HG03066 (cell line): ENCODE measurements at regions not wholly inside any gene's neighbourhood (a gene's known extent, or its start where the extent isn't known, plus 50 kb on each side); places are given as distances from the start of the nearest gene placed in this dataset.

Experiments used
- ATAC-seq: cut with Tn5 transposase; IDR thresholded peaks from one replicate; pipeline ENCODE4 v1.9.1; 2021; ENCODE audit warnings: low read depth; ENCODE audit not compliant: unreplicated experiment

DNA sequence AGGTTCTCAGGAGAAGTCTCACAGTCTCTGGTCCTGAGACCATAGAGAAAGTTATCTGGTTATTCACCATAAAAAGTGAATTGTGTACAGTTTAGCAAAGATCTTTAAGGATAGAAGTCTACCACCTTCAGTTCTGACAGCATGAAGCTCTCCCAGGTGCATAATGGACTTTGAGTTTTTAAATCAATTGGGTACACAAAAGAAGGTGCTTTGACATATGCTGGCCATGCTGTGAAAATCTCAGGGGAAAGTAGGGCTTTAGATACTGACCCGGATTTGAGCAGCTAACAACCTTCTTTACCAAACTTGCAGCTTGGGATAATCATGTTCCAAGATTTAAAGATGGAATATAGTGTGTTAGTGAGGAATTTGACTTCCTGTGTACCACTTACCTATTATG is 264.2 kb downstream of the ZSWIM6 start:
- no peak for ATAC-seq

DNA sequence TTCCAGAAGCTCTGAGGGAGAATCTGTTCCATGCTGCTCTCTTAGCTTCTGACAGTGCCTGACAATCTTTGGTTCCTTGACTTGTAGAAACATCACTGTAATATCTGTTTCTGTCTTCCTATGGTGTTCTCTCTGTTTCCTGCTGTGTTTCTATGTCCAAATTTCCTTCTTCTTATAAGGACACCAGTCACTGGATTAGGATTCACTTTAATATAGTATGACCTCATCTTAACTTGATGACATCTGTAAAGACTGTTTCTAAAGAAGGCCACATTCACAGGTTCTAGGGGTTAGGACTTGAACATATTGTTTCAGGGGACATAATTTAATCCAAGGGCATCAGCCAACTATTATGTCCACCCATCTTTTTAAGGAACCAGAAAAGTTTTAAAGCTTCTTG is 265.6 kb downstream of the ZSWIM6 start:
- no peak for ATAC-seq

DNA sequence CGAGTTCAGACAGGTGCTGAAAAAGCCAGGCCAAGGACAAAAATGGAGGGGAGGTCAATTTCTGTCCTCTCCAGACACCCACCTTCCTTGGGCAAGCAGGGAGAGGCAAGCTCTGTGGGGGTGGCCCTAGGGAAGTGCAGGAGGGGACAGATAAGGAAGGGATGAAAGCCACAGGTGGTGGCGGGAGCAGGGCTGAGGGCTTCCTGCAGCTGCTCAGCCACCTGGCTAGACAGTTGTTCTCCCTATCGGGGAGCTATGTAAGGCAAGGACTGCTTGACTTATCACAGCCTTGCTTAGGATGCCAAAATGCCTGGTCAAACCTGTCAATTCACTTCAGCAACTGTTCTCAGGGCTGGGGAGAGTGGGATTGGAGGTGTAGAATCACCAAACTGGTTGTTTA is 266.1 kb downstream of the ZSWIM6 start:
- no peak for ATAC-seq

DNA sequence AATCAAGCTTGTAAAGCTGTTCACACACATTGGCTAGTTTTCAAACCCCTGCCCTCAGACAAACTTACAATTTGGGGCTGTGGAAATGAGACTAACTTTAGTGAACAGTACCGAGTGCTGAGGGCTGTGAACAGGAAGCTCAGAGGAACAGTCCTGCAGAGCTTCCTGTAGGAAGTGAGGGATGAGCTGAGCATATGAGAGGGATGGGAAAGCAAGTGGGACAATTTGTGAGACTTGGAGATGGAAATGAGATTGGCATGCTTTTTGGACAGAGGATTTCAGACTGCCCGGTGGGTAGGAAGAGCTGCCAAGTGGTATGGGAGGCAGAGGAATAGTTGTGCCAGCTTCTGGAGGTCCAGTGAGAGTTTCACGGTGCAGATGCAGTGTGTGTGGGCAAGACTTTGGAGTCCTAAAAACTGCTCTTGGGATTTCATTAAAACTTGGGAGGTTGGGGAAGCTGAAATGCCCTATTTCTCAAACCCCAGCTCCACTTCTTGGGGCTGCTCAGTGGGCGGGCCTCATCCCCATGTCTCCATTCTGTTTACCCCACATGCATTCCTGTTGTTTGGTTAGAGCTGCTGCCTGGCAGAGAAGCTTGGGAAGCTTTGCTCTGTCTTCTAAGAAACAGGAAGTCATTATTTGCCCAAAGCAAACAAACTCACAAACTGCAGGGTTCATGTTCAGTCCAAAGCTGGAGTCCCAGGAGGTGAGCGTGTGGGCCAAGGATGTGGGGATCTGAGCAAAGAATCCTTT is 267.5 kb downstream of the ZSWIM6 start:
- ATAC-seq, result no peak

DNA sequence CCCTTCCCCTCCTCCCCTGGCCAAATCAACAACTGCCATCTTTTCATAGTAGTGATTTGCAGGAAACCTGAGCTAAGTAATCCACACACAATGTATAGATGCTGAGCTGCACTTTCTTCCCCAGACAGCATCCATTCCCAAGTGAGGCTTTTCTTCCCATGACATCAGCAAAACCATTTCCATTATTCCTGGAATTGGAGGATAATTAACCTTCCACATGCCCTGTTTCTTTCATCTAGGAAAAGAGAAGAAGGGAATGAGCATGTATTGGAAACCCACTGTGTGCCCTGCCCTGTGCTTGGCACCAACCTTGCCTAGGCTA is 268.0 kb downstream of the ZSWIM6 start:
- no peak for ATAC-seq

DNA sequence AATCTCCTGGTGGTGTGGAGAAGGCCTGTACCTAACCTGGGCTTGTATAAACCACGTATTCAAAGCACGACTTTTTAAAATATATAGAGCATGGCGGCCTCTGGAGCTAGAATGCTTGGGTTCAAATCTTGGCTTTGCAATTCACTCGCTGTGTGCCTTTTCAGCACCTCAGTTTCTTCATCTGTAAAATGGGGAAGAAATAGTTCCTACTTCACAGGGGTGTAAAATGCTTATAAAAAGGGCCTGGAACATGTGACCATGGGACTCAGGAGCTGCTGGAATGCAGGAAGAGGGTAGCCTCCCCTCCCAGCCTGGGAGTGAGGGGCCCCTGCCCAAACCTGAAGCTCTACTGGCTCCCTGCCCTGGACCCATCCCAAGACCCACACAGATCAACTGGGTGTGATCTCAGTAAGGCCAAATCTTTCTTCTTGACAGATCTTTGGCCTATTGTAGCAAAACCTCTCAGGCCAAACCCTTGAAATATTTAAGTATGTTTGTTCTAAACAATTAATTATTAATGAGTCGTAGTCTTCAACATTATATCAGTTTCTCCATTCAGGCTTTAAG is 269.0 kb downstream of the ZSWIM6 start:
- no peak for ATAC-seq

DNA sequence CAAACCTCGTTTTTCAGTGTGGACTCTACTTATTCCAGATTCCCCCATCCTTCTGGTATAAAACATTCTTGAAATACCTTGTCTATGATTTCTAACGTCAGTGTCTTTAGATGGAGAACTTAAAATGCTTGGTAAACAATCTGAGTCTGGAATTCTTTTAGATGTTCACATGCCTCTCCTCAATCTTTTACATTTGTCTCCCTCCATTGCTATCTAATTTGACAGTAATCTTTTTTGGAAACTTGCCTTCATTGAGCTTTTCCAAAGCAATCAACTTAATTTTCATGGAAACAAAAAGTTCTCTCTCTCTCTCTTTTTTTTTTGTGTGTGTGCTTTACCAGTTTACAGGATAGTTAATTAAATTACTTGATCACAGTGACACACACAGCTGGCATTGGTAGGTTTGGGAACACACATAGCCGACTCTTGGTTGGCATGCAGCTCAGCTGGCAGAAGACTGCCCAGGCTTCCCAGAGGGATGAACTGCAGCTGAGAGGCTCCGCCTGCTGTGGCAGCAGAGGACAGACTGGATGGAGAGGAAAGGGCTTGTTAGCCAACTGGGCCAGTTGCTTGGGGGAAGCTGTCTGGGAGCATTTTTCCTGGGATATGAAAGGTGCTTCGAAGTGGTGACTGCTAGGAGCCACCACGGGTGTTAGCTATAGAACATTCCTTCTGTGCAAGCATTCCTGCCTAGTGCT is 271.3 kb downstream of the ZSWIM6 start:
- ATAC-seq, result no peak

DNA sequence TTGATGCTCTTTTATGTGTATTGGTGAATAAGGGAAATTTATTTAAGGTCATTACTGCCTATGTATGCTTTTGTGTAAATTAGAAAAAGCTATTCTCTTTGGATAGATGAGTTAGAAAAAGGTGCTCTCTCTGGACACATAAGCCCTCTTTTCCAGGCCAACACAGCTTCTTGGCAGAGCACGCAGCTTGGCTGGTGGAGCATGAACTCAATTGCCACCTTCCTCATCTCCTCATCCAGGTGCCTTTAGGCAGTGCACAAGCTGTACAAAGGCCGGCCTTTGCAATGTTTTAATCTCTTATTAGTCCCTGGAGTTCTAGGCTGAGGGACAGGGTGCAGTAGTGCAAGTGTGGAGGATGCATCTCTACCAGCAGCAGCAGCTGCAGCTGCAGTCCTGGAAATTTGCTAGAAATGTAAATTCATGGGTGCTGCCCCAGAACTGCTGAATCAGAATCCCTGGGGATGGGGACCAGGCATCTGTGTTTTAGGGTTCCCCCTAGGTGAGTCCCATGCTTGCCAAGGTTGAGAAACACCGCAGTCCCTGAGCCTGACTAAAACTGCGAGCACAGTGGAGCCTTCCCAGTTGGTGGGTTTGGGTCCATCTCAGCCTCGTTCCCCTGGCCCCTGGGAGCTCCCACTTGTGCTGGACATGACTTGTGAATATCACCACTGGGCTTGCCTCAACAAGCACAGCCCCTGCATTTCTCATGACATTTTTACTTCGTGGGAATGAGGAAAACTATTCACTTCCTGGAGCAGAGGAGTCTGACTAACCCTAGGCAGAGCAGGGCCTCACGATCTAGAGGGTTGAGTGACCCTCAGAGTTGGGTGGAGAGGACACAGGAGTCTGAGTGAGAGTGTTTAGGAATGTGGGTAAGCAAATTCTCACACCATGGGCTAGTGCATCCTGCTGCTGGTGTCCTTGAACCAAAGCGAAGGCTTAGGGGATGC is 272.3 kb downstream of the ZSWIM6 start:
- ATAC-seq, result no peak

DNA sequence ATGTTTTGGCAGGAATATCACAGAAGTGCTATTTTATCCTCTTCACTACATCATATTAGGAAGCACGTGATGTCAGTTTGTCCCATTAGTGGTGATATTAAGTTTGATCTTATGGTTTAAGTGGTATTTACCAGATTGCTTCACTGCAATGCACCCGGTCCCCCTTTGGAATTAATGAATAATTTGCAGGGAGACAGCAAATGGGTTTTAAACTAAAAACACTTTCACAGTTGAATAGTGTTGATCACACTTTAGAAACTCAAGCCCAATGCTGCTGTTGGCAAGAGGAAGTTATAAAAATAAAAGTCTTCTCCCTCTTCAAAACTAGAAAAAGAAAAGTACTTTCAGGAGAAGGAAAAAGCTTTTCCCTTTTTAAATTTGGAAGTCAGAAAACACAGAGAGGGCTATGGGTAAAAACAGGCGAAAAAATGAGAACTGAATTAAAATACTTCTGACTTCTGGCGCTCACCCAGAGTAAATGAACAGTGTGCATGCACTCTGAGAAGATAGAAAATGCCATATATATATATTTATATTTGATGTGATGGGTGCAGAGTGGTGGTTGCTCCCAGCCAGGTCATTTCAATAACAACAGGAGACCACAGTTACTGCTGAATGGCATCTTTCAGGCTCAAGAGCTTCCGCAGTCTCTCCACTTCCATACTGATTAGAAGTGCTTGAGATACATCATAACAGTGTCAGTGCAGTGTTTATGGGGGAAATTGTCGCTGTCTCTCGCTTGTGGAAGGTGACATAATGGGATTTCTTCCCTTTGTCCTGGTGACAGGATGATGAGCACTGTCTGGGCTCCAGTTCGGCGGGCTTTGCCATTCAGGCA is 278.0 kb downstream of the ZSWIM6 start:
- ATAC-seq, result no peak

DNA sequence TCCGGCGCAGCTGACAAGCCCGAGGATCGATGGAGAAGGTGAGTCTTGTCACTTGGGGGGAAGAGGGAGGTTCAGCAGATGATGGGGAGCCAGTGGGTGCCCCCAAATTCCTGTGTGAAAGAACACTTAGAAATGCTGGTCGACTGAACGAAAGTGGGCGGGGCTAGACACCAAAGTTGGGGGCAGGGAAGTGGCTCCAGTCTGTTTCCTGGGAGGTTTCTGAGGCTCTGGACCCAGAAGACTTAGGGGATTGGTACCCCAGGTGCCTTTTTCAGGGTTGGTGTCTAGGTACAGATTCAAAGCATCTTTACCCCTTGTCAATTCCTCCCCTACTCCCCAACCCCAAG is 278.6 kb downstream of the ZSWIM6 start:
- ATAC-seq, result no peak

DNA sequence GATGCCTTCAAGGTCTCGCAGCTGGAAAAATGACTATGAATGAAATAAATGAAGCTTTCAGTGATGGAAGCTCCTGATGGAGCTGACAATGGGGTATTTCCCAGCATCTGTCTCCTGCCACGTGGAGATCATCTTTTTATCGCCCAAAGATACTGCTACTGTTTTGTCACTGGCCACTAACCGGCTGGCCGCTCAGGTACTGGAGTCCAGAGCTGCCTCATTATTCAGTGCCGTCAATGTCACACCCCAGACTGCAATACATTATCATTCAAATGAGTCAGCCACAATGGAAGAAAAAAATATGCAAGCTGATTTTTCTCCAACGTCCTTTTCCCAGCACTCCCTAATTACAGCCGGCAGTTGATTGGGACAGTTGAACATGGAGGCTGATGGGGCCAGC is 280.4 kb downstream of the ZSWIM6 start:
- ATAC-seq, result no peak

DNA sequence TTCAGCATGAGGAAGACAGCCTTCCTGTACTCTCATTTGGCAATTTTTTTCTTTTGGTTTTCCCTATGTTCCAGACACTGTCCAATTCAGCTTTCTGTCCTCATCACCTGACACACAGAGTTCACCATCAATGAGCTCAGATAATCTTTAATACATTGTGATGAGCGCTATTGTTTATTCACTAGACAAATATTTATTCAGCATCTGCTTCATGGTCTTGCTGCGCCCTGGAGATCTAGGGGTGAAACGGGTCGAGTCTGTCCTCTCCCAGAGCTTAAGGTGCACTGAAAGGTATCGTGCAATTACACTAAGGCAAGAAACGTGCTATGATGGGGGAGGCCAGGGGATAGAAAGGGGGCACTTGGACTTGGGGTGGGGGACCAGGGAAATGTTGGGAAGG is 281.6 kb downstream of the ZSWIM6 start:
- no peak for ATAC-seq

DNA sequence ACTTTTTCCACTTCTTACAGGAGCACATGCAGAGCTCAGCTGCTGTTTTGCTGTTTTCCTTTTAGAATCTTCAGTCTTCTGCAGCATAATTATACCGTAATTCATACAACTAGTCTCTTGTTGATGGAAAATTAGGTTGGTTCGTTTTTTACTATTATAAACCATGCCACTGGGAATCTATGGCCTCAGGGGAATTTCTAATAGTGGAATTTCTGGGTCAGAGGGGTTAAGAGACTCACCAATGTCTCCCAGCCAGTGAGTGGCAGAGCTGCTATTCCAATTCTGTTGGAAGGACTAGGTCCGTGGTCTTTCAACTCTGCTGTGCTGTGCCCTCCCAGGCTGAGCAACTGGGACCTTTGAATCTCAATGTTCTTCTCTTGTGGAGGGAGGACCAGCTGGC is 282.5 kb downstream of the ZSWIM6 start:
- ATAC-seq, result no peak

DNA sequence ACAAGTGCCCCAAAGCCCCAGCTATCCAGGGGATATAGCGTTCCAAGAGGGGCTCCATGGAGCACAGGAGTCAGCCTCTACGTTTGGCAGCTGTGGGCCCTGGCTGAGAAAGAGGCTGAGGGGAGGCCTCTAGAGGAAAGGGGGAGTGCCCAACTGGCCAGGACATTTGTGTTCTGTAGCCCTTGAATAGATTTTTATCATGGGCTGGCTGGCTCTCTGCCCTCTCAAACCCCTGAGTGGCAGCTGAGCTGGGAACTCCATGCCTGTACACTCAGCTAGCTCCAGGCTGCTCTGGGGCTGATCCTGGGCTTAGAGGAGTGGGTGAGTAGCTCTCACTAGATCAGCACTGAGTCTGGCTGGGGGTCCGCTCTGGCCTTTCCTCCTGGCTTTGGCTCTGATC is 285.0 kb downstream of the ZSWIM6 start:
- no peak for ATAC-seq

DNA sequence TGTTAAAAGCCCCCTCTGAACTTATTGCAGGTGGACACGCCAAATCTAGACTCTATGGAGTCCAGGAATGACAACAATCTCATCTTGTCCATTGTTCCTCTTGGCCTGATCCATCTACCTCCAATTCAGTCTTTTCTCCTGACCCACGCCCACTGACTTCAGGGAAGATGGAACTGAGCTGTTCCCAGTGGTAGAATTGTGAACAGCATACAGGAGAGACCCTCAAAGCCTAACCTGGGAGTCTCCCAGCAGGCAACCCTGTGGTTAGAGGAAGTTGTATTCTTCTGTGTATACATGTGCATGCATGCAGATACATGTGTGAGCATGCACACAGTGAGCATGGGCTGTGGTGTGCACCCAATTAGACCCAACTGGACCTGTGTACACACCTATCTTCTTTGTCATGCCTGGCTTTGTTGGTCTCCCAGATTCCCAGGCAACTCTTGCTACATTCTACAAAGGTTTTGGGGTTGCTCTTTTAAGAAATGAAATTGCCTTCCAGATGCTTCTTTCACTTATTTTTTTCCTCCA is 286.0 kb downstream of the ZSWIM6 start:
- ATAC-seq, result no peak

DNA sequence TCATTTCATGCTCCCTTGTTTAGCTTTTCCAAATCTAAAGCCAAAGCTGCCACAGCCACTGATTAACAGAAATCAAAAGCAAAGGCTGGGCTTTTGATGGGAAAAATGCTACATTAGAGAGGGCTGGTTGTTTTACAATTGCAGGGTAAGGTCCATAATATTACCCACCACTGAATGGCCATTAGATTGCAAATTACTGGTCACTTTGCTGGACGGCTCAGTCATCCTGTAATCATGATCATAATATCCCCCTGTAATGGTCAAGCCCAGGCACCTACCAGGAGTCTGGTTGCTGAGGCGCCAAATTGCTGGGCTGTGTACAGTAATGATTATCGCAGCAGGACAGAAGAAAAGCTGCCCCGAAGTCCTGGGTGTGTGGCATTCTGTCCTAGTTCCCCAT is 286.5 kb downstream of the ZSWIM6 start:
- ATAC-seq, result no peak

DNA sequence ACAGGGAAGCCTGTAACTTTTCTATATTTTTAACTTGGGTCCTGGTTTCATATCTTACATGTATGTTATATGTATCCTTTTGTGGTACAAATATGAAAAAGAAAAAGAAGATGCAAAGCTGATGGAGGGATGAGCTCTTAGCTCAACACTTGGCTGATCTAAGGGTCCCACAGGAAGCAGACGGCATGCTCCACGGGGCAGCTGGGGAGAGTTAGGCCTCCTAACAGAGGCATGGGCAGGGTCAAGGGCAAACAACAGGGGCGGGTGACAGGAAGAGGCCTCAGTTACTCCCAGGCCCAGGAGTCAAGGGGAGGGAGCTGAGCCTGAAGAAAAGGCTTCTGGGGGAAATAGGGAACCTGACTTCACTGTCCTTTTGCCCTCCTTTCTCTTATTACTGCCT is 287.2 kb downstream of the ZSWIM6 start:
- ATAC-seq, result no peak

DNA sequence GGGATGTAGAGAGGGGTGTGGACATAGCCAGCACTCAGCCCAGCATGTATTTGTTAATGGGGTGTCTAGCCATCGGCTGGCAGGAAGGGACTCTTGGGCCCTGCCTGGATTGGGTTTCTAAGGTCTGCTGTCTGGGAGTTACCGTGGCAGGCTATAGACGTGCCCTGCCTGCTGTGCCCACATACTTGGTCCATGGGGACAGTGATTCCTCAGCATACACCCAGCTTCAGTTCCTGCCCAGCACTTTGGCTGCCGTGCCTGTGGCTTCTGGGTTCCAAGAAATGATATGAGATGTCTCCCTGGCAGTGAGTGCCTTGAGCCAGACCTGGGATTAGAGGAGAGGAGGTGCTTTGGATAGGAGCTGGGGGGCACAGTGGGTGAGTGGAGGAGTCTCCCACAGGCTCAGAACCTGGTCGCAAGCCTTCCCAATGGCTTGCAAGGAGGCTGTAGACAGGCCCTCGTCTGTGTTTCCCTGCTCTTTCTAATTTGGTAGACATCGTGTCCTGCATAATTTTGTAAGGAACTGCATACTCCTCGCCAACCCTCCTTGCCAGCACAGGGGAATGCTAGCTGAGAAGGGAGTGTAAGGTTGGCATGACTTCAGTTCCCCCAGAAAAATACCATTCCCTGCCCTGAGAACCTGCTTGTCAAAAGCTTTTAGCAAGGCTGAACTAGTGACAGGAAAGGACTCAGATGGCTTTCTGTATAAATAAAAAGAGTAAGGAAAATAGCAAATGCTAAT is 287.9 kb downstream of the ZSWIM6 start:
- ATAC-seq, result no peak

DNA sequence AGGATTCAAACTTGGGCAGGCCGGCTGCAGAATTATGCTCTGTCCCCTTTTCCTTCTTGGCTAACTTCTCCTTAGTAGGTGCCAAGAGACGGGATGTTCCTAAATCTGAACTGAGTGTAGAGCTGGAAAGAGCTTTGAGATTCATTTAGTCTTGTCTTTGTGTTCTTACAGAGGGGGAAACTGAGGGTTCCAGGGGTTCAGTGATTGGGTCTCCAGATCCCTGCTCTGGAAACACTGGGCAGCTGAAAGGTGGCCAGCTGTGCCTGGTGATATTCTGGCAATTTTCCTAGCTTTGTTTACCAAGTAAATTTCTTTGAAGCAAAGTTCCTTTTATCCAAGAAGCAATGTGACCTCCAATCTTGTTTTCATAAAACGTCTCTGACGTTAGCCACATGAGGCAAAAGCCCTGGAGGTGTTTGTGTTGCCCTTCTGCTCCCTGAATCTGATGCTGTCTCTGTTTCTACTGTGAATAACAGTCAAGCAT is 288.7 kb downstream of the ZSWIM6 start:
- no peak for ATAC-seq
